ENCODE measurements at regions not wholly inside any gene's neighbourhood (a gene's known extent, or its start where the extent isn't known, plus 50 kb on each side); places are given as distances from the start of the nearest gene placed in this dataset.

- 0 out of 2 replicates have a peak, but pooled peaks have one; percentile 38 for TF ChIP-seq MED1 (CRISPR knock-in tag; IDR thresholded peaks at IDR 0.05)
- no peak for TF ChIP-seq ZNF10 (CRISPR knock-in tag; IDR thresholded peaks at IDR 0.05; ENCODE audit: borderline replicate concordance, low read depth)
- TF ChIP-seq EP300 (IDR thresholded peaks at IDR 0.05; ENCODE audit: low read depth in 2 of 2, low read length in 2 of 2): peak in 1 of 2 experiments; percentile 70; a peak in 1 of 4 replicates
- peak; percentile 67; the same call in 1 of the 2 replicates for TF ChIP-seq EP300 (CRISPR knock-in tag; IDR thresholded peaks at IDR 0.05; ENCODE audit: borderline replicate concordance)
- TF ChIP-seq GZF1 (CRISPR knock-in tag; IDR thresholded peaks at IDR 0.05): no peak
- TF ChIP-seq NR0B2 (CRISPR knock-in tag; IDR thresholded peaks at IDR 0.05): no peak
- TF ChIP-seq RERE (CRISPR knock-in tag; IDR thresholded peaks at IDR 0.05; ENCODE audit: low read depth): 0 out of 2 replicates have a peak, but pooled peaks have one; percentile 40
- TF ChIP-seq GLI4 (CRISPR knock-in tag; IDR thresholded peaks at IDR 0.05; ENCODE audit: borderline replicate concordance): no peak
- no peak for TF ChIP-seq ZNF558 (CRISPR knock-in tag; IDR thresholded peaks at IDR 0.05; ENCODE audit: borderline replicate concordance)
- TF ChIP-seq GATA4 (IDR thresholded peaks at IDR 0.05; ENCODE audit: borderline replicate concordance, low read depth): 0 out of 2 replicates have a peak, but pooled peaks have one; percentile 30
- peak; percentile 60; the same call in 1 of the 2 replicates for TF ChIP-seq ZNF362 (CRISPR knock-in tag; IDR thresholded peaks at IDR 0.05; ENCODE audit: borderline replicate concordance)
- TF ChIP-seq MED13 (CRISPR knock-in tag; IDR thresholded peaks at IDR 0.05): peak; percentile 29; the same call in 1 of the 2 replicates
- TF ChIP-seq CSRNP2 (CRISPR knock-in tag; conservative IDR thresholded peaks at IDR 0.05; ENCODE audit: low read depth): no peak
- TF ChIP-seq ZNF382 (CRISPR knock-in tag; IDR thresholded peaks at IDR 0.05; ENCODE audit: borderline replicate concordance): no peak
- TF ChIP-seq ONECUT2 (CRISPR knock-in tag; IDR thresholded peaks at IDR 0.05): peak; percentile 86
- 0 out of 2 replicates have a peak, but pooled peaks have one; percentile 44 for TF ChIP-seq HDAC2 (CRISPR knock-in tag; IDR thresholded peaks at IDR 0.05)
- TF ChIP-seq MLXIP (CRISPR knock-in tag; IDR thresholded peaks at IDR 0.05; ENCODE audit: borderline replicate concordance): 0 out of 2 replicates have a peak, but pooled peaks have one; percentile 14
- peak; percentile 81 for TF ChIP-seq CEBPB (IDR thresholded peaks at IDR 0.05; ENCODE audit: borderline replicate concordance, low read depth, low read length)
Observed at GRCh38 chr12:96117460-96117859, 76.7 kb upstream of the ELK3 start (continued).

All from HepG2 (cell line).